NCI-H2227 (cell line): ENCODE measurements at regions not wholly inside any gene's neighbourhood (a gene's known extent, or its start where the extent isn't known, plus 50 kb on each side); places are given as distances from the start of the nearest gene placed in this dataset.
"Not testable (repeated sequence)": the region's sequence is repeated elsewhere in the genome, so short reads cannot be mapped to it uniquely, and the experiment has no call there.

ENCODE experiments used
- DNase-seq: peaks from one replicate; lab custom pipeline; 2025; ENCODE audit not compliant: unreplicated experiment; lab: John Stamatoyannopoulos, UW

DNA sequence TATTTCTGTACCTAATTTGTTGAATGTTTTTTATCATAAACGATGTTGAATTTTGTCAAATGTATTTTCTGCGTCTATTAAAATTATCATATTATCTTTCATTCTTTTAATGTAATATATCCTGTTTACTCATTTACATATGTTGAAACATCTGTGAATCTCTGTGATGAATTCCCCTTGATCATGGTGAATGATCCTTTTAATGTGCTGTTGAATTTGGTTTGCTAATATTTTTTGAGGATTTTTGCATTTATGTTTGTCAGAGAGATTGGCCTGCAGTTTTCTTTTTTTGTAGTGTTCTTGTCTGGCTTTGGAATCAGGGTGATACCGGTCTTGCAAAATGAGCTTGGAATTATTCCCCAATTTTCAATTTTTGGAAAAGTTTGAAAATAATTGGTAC lies 569.3 kb upstream of the CCDC179 start:
- no peak for DNase-seq

DNA sequence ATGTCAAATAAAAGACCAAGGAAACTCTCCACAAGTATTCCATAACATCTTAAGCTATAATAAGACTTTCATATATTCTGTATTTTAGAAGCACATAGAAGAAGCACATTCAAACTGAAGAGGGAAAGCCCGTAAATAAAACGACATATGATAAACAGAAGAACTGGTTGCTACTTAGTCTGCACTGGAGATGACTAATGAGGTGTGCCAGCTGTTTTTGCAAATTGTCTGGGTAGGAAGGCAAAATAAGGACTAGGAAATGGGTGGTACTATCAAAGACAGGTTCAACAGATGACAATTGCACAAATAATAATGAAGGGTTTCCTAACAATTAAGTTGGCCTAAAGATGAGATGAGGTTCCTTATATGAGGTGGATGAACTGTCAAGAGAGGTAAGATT lies 593.2 kb upstream of the CCDC179 start:
- no peak for DNase-seq

DNA sequence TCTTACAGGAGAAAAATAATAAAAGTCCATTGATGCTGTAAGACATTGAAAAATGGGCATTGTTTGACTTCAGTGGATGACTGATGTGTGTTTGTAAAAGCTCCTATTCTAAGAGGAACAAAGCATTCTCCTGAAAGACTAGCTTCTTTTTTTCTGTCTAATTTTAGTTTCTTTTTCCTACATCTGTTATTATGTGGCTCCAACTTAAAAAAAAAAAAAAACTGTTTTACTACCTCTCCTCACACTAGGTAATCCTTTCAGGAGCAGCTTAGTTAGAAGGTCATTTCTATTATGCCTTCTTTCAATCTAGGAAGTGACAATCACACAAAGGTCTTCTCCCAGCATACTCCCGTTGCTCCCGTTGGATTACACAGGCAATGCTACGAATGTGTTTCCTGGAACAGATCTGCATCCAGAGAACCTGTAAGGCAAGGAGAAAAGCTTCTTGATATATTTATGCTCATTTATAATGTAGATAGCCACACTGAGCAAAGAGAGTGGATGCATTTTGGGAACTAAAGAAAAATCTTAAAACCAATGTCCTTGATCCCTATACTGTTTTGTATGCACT lies 595.1 kb upstream of the CCDC179 start:
- DNase-seq: peak; percentile 24

DNA sequence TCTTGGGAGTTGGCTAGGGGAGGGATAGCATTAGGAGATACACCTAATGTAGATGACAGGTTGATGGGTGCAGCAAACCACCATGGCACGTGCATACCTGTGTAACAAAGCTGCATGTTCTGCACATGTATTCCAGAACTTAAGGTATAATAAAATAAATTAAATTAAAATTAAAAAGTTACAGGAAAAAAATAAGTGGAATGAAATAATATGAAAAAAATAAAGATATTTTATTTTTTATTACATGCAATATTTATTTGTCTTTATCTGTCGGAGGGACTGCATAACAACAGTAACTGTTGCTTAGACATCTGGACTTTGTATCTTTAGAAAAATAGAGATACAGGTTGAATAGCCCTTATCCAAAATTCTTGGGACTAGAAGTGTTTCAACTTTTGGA lies 597.4 kb upstream of the CCDC179 start:
- DNase-seq: no peak

DNA sequence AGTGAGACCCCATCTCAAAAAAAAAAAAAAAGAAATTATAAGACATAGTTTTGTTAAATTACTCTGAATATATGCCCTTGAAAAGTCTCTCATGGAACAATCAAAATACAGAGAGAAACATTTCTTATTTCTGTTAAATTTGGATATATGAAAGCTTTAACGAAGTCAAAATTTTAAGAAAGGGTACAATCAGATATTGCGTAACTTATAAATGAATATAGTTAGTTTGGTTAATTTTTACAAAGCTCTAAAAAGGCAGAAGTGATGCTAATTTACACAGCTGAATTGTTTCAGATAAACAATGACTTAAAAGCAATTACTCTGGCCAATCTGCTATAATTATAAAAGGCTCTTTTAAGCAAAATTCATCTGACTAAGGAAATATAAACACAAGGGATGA lies 611.6 kb upstream of the CCDC179 start:
- DNase-seq: no peak

DNA sequence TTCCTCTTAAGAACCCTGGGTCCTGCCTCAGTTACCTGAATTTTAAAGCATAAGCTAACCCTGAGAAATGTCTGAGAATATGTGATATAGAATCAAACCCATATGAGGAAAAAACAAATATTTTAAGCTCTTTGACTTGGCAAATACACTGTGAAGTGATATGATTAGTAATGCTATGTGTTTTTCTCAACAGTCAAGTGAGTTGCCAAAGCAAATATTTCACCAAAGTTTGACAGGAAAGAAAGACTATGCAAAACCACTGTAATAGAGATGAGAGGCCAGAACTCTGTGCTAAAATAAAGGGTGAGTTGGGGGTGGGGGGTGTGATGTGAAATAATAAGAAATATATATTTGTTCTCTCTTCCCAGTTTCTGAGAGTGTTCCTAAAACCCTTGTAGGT lies 613.5 kb upstream of the CCDC179 start:
- no peak for DNase-seq

DNA sequence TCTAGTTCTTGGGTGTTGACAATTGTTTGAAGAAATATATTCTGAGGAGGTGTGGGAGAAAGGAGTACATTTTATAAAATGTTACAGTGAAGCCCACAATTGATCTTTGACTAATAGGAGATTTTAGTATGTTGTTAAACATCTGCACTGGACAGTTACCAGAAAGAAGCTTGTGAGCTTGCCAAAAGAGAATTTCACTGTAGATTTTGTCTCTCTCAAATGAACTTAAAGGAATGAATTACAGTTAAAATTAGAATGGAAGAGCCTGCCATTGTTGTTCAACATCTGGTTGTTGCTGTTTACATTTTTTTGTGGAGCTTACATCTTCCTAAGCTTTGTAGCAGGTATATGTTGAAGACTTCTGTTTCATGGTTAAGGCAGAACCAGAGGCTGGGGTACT lies 620.5 kb upstream of the CCDC179 start:
- DNase-seq: no peak

DNA sequence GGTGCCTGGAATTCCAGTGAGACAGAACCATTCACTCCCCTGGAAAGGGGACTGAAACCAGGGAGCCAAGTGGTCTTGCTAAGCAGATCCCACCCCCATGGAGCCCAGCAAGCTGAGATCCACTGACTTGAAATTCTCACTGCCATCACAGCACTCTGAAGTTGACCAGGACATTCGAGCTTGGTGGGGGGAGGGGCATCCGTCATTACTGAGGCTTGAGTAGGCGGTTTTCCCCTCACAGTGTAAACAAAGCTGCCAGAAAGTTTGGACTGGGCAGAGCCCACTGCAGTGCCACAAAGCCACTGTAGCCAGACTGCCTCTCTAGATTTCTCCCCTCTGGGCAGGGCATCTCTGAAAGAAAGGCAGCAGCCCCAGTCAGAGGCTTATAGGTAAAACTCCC lies 623.9 kb upstream of the CCDC179 start:
- not testable (repeated sequence) for DNase-seq

DNA sequence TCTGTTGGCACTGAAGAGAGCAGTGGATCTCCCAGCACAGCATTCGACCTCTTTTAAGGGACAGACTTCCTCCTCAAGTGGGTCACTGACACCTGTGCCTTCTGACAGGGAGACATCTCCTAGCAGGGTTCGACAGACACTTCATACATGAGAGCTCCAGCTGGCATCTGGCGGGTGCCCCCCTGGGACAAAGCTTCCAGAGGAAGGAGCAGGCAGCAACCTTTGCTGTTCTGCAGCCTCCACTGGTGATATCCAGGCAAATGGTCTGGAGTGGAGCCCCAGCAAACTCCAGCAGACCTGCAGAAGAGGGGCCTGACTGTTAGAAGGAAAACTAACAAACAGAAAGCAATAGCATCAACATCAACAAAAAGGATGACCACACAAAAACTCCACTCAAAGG lies 624.3 kb upstream of the CCDC179 start:
- not testable (repeated sequence) for DNase-seq

DNA sequence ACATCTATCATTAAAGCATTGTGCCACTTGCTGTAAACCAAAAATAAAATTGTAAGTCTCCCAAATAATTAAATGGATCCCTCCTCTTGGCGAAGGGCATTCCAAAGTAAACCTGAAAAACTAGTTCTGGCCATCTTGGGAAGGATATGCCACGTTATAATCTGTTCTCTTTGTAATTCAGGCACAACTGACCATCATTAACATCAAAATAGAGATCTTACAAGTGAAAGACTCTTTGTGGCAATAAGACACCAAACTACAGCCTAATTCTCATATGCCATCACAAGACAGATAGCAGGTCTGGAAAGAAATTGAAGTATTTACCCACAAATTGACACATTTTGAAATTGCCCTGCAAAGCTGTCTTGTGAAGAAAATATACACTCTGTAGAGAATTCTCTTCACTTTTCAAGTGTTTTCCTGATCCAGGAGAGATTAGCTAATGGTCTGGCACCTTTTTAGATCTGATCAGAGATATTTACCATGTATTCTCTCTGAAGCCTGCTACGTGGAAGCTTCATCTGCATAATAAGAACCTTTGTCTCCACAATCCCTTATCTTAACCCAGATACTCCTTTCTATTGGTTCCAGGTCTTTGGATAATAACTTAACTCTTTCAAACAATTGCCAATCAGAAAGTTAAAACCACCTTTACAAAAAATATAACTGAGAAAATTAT lies 630.4 kb upstream of the CCDC179 start:
- DNase-seq: no peak

DNA sequence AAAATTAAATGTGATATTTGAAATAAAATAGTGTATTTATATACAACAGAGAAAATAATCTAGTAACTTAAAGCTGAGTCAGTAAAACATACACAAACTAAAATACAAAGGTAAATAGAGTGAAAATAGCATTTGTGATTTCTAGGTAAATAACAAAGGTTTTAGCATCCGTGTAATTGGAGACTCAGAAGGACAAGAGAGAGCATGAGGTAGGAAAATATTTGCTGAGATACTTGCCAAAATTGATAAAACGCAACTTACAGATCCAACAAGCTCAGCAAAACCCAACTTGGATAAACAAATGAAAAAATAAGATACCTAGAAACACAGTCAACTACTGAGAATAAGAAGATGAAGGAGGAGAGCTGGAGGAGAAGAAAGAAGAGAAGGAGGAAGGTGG lies 634.7 kb upstream of the CCDC179 start:
- DNase-seq: no peak

DNA sequence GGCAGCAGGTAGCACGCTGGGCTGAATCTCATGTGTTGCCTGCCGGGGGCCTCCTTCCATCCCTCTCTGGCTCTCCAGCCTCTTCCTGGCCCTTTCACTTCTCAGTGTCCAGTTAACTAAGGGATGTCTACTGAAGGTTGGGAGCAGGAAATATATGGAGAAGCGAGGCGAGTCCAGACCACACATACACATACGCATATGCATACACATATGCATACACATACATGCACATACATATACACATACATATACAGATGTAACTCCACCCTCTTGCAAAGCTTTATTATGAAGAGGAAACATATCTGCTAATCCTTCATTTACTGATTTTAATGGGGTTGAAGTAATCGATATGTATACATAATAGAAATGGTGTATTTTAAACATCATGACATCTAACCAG lies 636.1 kb upstream of the CCDC179 start:
- DNase-seq: no peak

DNA sequence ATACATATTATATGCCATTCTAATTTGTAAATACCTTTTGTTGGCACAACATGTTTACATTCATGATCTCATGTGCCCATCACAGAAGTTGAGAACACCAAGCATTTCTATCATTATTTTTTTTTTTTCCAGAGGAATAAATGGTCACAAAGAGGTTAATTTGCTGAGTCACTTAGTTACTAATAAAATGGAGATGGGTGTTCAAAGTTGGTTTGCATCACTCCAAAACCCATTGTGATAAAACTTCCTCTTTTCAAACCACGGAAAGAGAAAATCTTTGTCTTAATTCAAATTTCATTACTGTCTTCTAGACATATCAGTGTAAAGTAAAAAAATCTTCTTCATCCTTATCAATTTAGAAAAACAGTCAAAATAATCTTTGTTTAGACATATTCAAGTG lies 636.8 kb upstream of the CCDC179 start:
- no peak for DNase-seq

DNA sequence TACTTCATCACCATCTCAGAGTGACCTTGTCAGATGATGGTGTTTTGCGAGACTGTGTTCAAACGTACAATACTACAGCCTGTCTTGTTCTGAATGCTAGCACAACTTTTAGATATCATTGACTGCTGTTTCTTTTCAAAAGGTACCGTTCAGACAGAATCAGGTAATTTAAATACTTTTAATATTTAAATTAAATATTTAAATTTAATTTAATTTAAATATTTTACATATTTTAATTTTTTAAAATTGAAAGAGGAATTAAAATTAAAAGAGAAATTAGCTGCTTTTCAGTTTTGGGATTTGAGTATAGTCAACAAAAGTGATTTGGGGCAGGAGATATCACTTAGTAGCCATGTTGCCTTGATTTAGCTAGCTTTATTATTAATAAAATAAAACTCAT lies 642.1 kb upstream of the CCDC179 start:
- DNase-seq: no peak

DNA sequence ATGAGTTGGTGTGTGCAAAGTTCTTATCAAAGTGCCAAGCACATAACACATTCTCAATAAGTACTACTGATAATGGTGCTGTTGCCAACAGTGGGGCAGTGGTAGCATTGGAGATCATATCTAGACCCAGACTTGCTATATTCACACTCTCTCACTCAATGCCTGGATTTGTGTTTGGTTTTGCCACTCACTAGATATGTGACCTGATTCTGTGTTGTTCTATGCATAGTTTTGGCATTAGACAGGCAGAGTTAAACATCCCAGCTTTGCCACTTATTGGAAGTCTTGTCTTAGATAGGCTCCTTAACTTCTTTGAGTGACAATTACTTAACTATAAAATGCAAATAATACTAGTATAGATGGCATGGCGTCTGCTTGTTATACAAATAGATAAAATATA lies 642.6 kb upstream of the CCDC179 start:
- no peak for DNase-seq

DNA sequence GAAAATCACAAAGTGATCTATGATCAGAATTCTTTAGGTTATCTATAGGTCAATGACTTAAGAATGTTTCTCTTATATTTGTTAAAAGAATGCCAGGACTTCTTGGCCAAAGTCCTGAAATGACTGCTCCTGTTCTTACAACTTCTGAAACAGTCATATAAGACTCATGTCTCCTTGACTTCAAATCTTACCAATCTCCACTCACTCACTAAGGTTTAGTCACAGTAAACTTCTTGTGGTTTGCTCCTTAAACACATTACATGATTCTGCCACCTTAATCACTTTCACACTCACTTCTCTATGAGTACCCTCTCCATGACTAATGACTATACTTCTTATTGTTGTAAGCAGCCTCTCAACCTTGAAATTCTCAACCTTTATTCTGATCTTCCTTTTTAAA lies 648.7 kb upstream of the CCDC179 start:
- no peak for DNase-seq

DNA sequence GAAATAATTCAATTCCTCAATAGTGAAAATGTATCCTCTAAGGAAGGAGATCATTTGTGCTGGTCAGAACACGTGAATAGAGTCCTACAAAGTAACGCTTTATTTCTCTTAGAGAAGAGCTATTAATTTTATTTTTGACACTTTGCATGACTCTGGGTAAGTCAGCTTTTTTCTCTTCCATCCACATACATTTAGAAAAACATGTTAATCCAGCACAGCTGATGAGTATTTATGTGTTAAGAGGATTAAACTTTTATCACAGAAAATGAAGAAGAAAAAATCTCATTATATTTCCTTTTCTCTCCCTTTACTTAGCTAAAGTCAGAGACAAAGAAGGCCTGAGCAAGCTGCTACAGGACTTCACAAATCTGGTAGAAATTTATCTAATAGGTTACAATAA lies 649.5 kb upstream of the CCDC179 start:
- DNase-seq: no peak

DNA sequence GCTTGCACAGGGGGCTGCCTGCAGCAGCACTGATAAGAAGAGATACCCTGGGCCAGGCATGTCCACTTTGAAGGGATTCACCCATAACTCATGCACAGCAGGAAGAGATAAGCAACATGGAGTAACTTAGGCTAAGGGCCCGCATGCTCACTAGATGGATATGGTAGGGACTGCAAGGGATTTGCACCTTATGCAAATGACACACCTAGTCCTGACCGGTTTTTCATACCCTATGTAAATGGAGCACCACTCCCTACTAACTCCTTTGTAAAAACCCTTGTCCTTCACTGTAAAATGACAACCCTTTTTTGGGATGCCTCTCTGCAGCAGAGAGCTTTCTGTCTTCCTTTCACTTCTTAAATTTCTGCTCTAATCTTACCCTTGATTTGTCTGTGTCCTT lies 658.9 kb upstream of the CCDC179 start:
- no peak for DNase-seq

DNA sequence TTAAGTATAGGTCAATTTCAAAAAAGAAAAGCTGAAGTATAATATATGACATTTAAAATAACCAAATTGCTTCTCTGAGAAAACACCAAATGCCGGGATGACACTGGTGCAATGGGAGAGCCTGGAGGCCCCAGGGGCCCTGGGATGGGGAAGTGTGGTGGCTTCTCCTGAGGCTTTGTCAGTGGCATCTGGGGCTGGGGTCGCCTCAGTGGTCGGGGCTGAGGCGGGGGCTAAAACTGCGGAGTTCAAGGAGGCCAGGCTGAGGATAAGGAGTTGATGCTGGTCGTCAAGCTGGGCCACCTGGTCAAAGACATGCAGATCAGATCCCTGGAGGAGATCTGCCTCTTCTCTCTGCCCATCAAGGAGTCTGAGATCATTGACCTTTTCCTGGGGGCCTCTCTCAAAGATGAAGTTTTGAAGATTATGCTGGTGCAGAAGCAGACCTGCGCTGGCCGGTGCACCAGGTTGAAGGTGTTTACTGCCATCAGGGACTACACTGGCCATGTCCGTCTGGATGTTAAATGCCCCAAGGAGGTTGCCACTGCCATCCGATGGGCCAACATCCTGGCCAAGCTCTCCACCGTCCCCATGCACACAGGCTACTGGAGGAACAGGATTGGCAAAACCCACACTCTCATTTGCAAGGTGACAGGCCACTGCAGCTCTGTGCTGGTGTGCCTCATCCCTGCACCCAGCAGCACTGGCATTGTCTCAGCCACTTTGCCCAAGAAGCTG lies 660.1 kb upstream of the CCDC179 start:
- no peak for DNase-seq

DNA sequence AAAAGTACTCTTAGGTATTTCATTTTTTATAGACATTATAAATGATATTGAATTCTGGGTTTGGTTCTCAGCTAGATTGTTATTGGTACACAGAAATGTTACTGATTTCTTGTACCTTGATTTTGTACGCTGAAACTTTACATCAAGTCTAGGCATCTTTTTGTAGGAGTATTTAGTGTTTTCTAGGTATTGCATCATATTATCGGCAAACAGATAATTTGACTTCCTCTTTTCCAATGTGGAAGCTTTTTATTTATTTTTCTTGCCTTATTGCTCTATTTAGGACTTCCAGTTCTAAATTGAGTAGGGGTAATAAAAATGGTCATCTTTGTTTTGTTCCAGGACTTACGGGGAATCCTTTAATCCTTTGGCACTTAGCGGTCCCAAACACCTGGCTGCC lies 676.6 kb upstream of the CCDC179 start:
- no peak for DNase-seq

DNA sequence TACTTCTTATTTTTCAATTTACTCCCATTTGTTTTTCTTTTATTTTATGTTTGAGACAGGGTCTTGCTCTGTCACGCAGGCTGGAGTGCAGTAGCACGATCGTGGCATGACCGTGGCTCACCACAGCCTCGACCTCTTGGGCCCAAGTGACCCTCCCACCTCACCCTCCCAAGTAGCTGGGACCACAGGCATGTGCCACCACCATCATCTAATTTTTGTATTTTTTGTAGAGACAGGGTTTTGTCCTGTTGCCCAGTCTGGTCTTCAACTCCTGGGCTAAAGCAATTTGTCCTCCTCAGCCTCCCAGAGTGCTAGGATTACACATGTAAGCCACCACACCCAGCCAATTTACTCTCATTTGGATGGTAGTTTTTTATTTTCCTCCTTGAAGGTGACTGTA lies 679.3 kb upstream of the CCDC179 start:
- DNase-seq: no peak

DNA sequence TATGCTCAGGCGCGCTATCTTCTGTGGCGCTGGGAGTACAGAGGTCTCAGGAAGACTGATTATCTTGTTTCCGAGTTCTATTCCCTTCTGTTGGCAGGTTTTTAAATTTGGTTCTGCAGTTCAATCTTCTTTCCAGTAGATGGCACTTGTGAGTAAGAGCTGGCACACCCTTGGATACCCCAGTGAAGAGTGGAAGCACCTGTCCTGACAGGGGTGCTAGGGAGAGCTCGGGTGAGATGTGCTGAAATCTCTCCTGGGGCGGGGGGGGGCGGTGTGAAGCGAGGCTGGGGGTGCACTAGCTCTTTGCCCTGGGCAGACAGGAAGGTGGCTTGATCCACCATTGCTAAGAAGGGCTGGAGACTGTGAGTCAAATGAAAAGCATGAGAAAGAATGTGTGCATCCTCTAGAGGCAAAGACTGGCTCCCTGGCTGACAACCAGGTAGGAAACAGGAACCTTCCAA lies 679.9 kb upstream of the CCDC179 start:
- DNase-seq: peak; percentile 75

DNA sequence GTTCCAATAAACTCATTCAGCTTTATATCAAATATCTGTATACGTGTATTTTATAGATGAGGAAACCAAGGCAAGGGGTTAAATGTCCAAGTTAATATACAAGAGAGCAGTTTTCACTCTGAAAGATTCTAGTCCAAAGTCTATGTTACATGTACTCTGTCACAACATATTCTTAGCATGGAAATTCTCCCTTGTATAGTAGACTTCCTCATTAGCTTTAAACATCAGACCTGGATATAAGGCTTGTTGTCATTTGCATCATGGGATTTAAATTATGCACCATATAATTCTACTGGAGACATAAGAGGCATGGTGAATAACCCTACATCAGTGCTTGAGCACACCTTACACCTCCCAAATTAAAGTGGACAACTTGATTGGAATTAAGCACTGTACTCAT lies 681.9 kb upstream of the CCDC179 start:
- no peak for DNase-seq
